ENCODE measurements at regions not wholly inside any gene's neighbourhood (a gene's known extent, or its start where the extent isn't known, plus 50 kb on each side); places are given as distances from the start of the nearest gene placed in this dataset.
"Not testable (repeated sequence)": the region's sequence is repeated elsewhere in the genome, so short reads cannot be mapped to it uniquely, and the experiment has no call there.

DNA sequence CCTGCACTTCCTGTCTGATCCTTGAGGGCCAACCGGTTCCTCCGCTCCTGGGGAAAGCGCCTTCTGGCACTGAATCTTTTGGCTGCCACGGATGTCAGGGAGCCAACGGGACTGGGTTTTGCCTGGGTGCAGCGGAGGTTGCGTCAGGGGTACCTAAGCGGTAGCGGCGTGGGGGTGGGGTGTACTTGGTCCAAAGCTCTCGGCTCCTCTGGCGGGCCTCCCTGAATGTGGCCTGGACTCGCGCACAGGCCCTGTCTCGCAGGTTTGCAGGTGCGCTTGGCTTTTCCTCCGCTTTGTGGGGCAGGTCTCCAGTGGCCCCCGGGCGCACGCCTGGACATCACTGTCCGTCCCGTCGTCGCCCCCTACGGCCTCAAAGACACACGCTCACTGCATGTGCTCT is 1410.1 kb upstream of the PCDH10 start:
- DNase-seq: not testable (repeated sequence)

DNA sequence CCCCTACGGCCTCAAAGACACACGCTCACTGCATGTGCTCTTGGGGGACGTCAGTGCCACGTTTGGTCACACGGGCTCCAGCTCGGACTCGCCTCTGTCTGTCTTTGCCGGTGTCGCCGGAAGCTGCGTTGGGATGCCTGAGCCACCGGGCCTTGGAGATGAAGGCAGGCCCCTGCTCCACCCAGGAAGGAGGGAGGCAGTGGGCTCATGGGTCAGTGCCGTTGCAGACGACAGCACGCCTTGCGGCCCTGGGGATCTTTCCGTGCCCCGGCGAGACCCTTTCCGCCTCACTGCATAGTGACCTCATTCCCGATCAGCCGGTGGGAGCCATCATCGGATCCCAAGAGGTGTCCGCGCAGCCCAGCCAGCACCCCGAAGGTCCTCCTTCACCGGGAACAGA is 1407.3 kb upstream of the PCDH10 start:
- DNase-seq: not testable (repeated sequence)

DNA sequence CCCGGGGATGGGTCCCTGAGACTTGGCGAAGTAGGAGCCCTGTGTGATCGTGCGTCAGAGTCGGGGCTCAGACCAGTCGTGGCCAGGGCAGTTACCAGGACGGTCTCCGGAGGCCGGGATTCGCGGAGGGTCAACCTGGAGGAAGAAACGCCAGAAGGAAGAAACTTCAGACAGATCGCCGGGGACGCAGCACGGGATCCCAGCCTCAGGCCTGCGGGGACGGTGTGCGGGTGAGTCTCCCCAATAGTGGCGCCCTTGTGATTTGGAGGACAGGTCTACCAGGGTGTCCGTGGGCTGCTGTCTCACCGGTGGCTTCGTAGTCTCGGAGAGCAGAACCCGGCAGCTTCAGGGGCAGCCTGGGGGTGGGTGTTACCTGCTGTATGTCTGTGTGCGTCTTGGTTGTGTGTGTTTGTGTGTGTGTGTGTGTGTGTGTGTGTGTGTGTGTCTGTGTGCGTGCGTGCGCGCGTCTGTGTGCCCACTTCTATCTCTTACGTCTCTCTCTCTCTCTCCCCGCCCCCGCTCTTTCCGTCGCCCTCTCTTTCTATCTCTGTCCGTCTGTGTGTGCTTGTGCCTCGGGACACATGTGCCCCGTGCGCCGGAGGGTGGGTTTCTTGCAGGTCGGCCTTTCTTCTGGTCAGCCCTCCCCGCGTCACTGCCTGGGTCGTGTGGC is 1406.4 kb upstream of the PCDH10 start:
- not testable (repeated sequence) for DNase-seq

- not testable (repeated sequence) for DNase-seq
These were observed 1405.7 kb upstream of the PCDH10 start for GRCh38 chr4:131743348-131743747.

- not testable (repeated sequence) for DNase-seq
These were observed 1401.9 kb upstream of the PCDH10 start for GRCh38 chr4:131747203-131747602.

- DNase-seq: not testable (repeated sequence)
These were observed 1399.9 kb upstream of the PCDH10 start for GRCh38 chr4:131749224-131749623.

DNA sequence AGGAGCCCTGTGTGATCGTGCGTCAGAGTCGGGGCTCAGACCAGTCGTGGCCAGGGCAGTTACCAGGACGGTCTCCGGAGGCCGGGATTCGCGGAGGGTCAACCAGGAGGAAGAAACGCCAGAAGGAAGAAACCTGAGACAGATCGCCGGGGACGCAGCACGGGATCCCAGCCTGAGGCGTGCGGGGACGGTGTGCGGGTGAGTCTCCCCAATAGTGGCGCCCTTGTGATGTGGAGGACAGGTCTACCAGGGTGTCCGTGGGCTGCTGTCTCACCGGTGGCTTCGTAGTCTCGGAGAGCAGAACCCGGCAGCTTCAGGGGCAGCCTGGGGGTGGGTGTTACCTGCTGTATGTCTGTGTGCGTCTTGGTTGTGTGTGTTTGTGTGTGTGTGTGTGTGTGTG is 1399.1 kb upstream of the PCDH10 start:
- not testable (repeated sequence) for DNase-seq

- not testable (repeated sequence) for DNase-seq
These were observed 1398.6 kb upstream of the PCDH10 start for GRCh38 chr4:131750469-131750868.

DNA sequence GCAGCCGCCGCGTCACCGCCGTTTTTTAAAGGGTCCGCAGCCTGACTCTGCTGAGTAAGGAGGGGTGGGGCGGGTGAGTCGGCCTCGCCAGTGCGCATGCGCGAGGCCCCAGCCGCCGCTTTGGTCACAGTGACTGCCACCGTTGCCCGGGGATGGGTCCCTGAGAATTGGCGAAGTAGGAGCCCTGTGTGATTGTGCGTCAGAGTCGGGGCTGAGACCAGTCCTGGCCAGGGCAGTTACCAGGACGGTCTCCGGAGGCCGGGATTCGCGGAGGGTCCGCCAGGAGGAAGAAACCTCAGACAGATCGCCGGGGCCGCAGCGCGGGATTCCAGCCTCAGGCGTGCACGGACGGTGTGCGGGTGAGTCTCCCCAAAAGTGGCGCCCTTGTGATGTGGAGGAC is 1386.9 kb upstream of the PCDH10 start:
- DNase-seq: not testable (repeated sequence)

- DNase-seq: no peak
These were observed 1384.4 kb upstream of the PCDH10 start for GRCh38 chr4:131764730-131765129.

- not testable (repeated sequence) for DNase-seq
These were observed 1374.7 kb upstream of the PCDH10 start for GRCh38 chr4:131774382-131774781.

DNA sequence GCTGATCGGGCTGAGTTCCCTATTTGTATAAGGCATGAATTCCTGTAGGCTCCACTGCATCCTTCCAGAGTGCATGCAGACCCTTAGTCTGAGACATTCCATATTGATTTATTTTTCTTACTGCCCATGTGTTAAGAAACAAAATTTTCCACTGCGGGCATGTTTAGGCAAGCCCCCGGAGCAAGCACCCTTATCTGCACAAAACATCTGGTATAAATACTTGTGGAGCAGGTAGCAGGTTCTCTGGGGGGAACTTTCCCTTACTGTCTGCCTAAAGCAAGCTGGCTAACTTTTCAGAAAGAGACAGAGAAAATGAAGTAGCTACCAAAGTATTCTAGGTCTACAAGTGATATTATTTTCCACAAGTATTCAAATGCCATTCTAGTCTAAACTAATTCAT is 1338.5 kb upstream of the PCDH10 start:
- not testable (repeated sequence) for DNase-seq
